ENCODE measurements at regions not wholly inside any gene's neighbourhood (a gene's known extent, or its start where the extent isn't known, plus 50 kb on each side); places are given as distances from the start of the nearest gene placed in this dataset.

DNA sequence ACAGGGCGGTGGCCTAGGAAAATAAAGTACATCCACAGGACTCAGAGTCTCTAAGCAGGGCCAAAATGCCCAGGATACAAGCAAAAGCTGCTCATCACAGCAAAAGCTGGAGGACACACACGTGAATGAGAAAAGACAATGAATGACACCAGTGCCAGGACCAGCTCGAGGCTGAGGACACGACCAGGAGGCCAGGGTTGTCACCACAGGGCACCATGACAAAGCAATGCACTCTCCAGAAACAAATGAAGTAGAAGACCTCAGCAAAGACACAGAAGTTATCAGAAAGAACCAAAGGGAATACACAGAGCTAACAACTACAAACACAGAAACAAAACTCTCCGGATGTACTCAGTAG, 92.1 kb downstream of the FOXL3 start:
- CTCF ChIA-PET, result interaction anchor here (0.7 kb wide), 1 partner anchor 25 kb away, joined by 5 read pairs; no protein-coding TSS in a partner anchor
- H3K27ac Mint-ChIP-seq (ENCODE audit: unreplicated experiment), result no peak overlapping the region
- peaks cover 79% of the 10 kb centered on the region for H3K27me3 Mint-ChIP-seq (ENCODE audit: unreplicated experiment)
- BruUV-seq (replicated peaks), result no TSS peak
- H3K4me3 Mint-ChIP-seq (ENCODE audit: low read depth, unreplicated experiment), result no peak overlapping the region
- no peaks in the 10 kb centered on the region for H3K36me3 Mint-ChIP-seq (ENCODE audit: insufficient read depth, unreplicated experiment)
- no peak for DNase-seq
- intact Hi-C loops (cut with micrococcal nuclease; ENCODE audit: unreplicated experiment), result no loop called here
- TF ChIP-seq, protein P1, sequence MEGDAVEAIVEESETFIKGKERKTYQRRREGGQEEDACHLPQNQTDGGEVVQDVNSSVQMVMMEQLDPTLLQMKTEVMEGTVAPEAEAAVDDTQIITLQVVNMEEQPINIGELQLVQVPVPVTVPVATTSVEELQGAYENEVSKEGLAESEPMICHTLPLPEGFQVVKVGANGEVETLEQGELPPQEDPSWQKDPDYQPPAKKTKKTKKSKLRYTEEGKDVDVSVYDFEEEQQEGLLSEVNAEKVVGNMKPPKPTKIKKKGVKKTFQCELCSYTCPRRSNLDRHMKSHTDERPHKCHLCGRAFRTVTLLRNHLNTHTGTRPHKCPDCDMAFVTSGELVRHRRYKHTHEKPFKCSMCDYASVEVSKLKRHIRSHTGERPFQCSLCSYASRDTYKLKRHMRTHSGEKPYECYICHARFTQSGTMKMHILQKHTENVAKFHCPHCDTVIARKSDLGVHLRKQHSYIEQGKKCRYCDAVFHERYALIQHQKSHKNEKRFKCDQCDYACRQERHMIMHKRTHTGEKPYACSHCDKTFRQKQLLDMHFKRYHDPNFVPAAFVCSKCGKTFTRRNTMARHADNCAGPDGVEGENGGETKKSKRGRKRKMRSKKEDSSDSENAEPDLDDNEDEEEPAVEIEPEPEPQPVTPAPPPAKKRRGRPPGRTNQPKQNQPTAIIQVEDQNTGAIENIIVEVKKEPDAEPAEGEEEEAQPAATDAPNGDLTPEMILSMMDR (IDR thresholded peaks at IDR 0.05; ENCODE audit: unreplicated experiment), result no peak
- H3K4me1 Mint-ChIP-seq (ENCODE audit: low read depth, unreplicated experiment), result no peaks in the 10 kb centered on the region
- H3K9me3 Mint-ChIP-seq (ENCODE audit: low read depth, unreplicated experiment), result peaks cover 12% of the 10 kb centered on the region

DNA sequence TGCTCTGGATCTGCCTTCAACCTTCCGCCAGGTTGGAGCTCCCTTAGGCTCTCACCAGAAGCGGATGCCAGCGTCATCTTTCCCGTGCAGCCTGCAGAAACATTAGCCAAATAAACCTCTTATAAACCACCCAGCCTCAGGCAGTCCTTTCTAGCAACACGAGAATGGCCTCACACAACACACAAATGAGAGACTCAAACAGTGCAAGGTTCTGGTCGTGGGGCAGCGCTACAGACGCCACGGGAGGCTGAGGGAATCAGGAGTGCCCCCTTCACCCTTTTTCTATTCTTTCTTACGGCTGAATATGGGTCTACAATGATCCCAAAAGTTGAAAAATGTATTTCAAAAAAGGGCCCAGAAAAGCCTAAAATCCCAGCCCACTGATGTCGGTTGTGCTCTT, 96.4 kb downstream of the FOXL3 start:
- no peak overlapping the region for H3K4me3 Mint-ChIP-seq (ENCODE audit: low read depth, unreplicated experiment)
- TF ChIP-seq, protein P1 (IDR thresholded peaks at IDR 0.05; ENCODE audit: unreplicated experiment), result no peak
- BruUV-seq (replicated peaks), result no TSS peak

DNA sequence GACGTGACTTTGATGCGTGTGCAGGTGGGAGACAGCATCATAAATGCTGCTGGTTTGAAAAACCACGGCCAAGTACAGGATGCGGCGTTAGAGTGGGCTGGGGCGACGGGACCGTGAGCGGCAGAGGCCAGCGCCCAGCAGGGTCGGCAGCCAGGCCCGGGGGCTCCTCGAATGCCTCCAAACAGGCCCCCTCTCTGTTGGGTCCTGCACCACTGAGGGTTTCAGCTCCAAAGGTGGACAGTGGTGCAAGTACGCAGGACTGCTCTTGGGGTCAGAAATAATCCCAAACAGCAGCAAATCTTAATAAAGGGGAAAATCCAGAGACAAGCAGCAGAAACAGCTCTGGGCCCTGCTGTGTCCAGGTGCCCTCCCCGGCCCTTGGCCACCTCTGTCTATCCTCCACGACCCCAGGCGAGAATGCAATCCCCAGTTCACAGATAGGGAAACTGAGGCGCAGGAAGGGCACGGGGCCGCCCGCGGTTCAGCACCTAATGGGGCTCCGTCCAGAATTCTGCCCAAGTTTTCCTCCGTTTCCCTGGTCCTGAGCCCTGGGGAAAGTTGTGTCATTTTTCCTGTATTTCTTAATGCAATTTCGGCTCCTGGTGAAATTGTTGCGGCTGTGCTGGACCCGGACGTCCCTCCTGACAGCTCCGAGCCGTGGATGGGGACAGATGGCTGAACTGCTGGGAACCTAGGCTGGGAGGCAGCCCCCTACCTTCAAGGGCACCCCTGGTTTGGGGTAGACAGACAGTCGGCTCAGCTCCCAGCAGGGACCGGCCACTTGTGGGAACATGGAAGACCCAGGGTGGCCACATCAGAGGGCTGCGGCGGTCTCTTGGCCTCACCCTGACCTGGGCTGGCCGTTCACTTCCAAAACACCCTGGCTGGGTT, 97.4 kb downstream of the FOXL3 start:
- Mint-ChIP-seq H3K4me3 (ENCODE audit: low read depth, unreplicated experiment) (no peak overlapping the region), H3K27me3 (ENCODE audit: unreplicated experiment) (peaks cover 56% of the 10 kb centered on the region), H3K36me3 (ENCODE audit: insufficient read depth, unreplicated experiment) (peaks cover 3% of the 10 kb centered on the region), H3K4me1 (ENCODE audit: low read depth, unreplicated experiment) (no peaks in the 10 kb centered on the region), H3K27ac (ENCODE audit: unreplicated experiment) (no peak overlapping the region), H3K9me3 (ENCODE audit: low read depth, unreplicated experiment) (peaks cover 18% of the 10 kb centered on the region)
- TF ChIP-seq, protein P1 (IDR thresholded peaks at IDR 0.05; ENCODE audit: unreplicated experiment), result no peak
- no peak for DNase-seq
- intact Hi-C loops (cut with micrococcal nuclease; ENCODE audit: unreplicated experiment), result no loop called here
- BruUV-seq (replicated peaks), result no TSS peak
- CTCF ChIA-PET, result no interaction called here

More for the DNA sequence above, 96.4 kb downstream of the FOXL3 start:
- DNase-seq, result no peak
- intact Hi-C loops (cut with micrococcal nuclease; ENCODE audit: unreplicated experiment), result no loop called here
- H3K27ac Mint-ChIP-seq (ENCODE audit: unreplicated experiment), result no peak overlapping the region
- peaks cover 18% of the 10 kb centered on the region for H3K9me3 Mint-ChIP-seq (ENCODE audit: low read depth, unreplicated experiment)
- peaks cover 3% of the 10 kb centered on the region for H3K36me3 Mint-ChIP-seq (ENCODE audit: insufficient read depth, unreplicated experiment)
- CTCF ChIA-PET, result no interaction called here
- H3K27me3 Mint-ChIP-seq (ENCODE audit: unreplicated experiment), result peaks cover 56% of the 10 kb centered on the region
- H3K4me1 Mint-ChIP-seq (ENCODE audit: low read depth, unreplicated experiment), result no peaks in the 10 kb centered on the region

DNA sequence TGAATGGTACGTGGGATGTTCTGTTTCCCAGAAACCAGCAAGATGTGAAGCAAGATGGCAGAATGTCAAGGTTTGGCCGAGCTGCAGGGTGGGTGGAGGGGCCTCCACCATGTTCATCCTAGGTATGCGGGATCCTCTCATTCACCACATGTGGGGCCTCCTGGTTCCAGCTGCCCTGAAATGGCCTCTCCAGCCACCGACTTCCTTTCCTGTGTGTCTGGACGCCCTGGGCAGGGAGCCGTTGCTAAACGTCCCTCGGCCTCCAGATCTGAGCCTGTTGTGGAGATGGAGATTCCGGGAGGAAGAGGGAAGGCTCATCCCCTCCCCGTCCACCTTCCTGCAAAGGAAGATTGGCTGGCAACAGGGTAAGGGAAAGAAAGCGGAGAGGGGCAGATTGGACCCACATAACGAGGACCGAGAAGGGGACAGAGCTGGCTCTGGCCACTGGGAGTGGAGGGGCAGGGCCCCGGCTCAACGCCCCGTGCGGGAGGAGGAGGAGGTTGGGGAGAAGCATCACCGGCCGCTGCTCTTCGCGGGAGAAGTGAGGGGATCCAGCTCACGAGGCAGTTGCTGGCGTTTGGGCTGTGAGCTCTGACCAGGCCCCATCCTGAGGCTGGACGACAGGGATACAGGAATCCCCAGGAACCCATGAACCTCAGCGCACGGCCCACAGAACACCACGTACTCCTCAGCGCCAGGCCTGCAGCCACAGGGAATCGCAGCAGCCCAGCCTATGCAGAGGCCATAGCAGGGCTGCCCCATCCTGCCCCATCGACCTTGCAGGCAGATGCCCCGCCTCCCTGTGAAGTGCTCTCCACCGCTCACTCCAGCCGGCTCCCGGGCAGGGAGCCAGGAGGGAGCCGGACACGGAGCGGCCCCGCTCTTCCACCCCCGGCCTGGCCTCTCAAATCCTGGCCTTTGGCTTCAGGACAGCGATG, 98.3 kb downstream of the FOXL3 start:
- TF ChIP-seq, protein P1 (IDR thresholded peaks at IDR 0.05; ENCODE audit: unreplicated experiment), result no peak
- DNase-seq, result no peak
- Mint-ChIP-seq H3K4me3 (ENCODE audit: low read depth, unreplicated experiment) (no peak overlapping the region), H3K4me1 (ENCODE audit: low read depth, unreplicated experiment) (no peaks in the 10 kb centered on the region), H3K9me3 (ENCODE audit: low read depth, unreplicated experiment) (peaks cover 17% of the 10 kb centered on the region), H3K27me3 (ENCODE audit: unreplicated experiment) (peaks cover 49% of the 10 kb centered on the region), H3K27ac (ENCODE audit: unreplicated experiment) (no peak overlapping the region), H3K36me3 (ENCODE audit: insufficient read depth, unreplicated experiment) (peaks cover 3% of the 10 kb centered on the region)
- intact Hi-C loops (cut with micrococcal nuclease; ENCODE audit: unreplicated experiment), result no loop called here
- BruUV-seq (replicated peaks), result no TSS peak
- CTCF ChIA-PET, result no interaction called here
